Caco-2 (cell line): ENCODE measurements at regions not wholly inside any gene's neighbourhood (a gene's known extent, or its start where the extent isn't known, plus 50 kb on each side); places are given as distances from the start of the nearest gene placed in this dataset.

ENCODE experiments used
- BruUV-seq: library from RNA; stranded (reverse); fragments of 400-500 nt; replicated peaks from 2 replicates; lab custom pipeline; 2021; lab: Mats Ljungman, UMichigan
- CTCF ChIA-PET: fragments of 300-600 bp; sonication (Branson Sonifier 250); formaldehyde crosslinking; loops from one replicate; lab custom pipeline; 2022; ENCODE audit warnings: antibody characterized with exemption; lab: Charles Lee
- POLR2A ChIA-PET: fragments of 300-600 bp; sonication (Branson Sonifier 250); formaldehyde crosslinking; loops from one replicate; lab custom pipeline; 2022; ENCODE audit warnings: antibody characterized with exemption; lab: Charles Lee
- DNase-seq, 2 experiments: peaks; one replicate each; pipeline versions ENCODE4 v3.0.0 to v3.0.0-alpha.2; 2020 to 2022
- H3K27me3 ChIP-seq: replicated peaks from 2 replicates; pipeline ENCODE4 v1.6.0; 2011; ENCODE audit warnings: low read length; ENCODE audit not compliant: control insufficient read depth, insufficient read depth
- H3K36me3 ChIP-seq: 2 replicates; pipeline ENCODE4 v1.5.1; 2011; ENCODE audit warnings: low read length; ENCODE audit not compliant: control insufficient read depth, insufficient read depth
- H3K4me1 ChIP-seq: fragments of 250-450 bp; sonication (Bioruptor Pico); 2 replicates; pipeline ENCODE4 v1.5.1; 2020; ENCODE audit warnings: mild to moderate bottlenecking
- H3K4me3 ChIP-seq: 2 replicates; pipeline ENCODE4 v1.5.1; 2011; ENCODE audit warnings: low read depth, mild to moderate bottlenecking, control low read depth, low read length
- H3K9me3 ChIP-seq: fragments of 250-450 bp; sonication (Bioruptor Pico); 2 replicates; pipeline ENCODE4 v1.5.1; 2020; ENCODE audit warnings: mild to moderate bottlenecking, moderate library complexity
- H3K27ac Mint-ChIP-seq: one replicate; pipeline ENCODE4 v1.8.0; 2022; ENCODE audit warnings: mixed read lengths; ENCODE audit not compliant: unreplicated experiment
- H3K27me3 Mint-ChIP-seq: one replicate; pipeline ENCODE4 v1.8.0; 2022; ENCODE audit warnings: mixed read lengths; ENCODE audit not compliant: insufficient read depth, unreplicated experiment
- H3K36me3 Mint-ChIP-seq: one replicate; pipeline ENCODE4 v1.8.0; 2022; ENCODE audit warnings: mild to moderate bottlenecking, mixed read lengths; ENCODE audit not compliant: insufficient read depth, unreplicated experiment
- H3K4me1 Mint-ChIP-seq: one replicate; pipeline ENCODE4 v1.8.0; 2022; ENCODE audit warnings: low read depth, mixed read lengths; ENCODE audit not compliant: unreplicated experiment
- H3K4me3 Mint-ChIP-seq: one replicate; pipeline ENCODE4 v1.8.0; 2022; ENCODE audit warnings: mild to moderate bottlenecking, moderate library complexity, mixed read lengths; ENCODE audit not compliant: unreplicated experiment
- H3K9me3 Mint-ChIP-seq: one replicate; pipeline ENCODE4 v1.8.0; 2022; ENCODE audit warnings: mixed read lengths; ENCODE audit not compliant: unreplicated experiment
- intact Hi-C: fragments of 100-400 bp; cut with micrococcal nuclease; formaldehyde crosslinking; loops from one replicate; pipeline ENCODE4 v1.10.0; 2022; ENCODE audit not compliant: unreplicated experiment
- TF ChIP-seq, protein P1 (sequence below), 2 experiments: fragments of 200-600 bp in 1 of 2; IDR thresholded peaks; 1 replicate in 1 of 2; 2 replicates in 1 of 2; pipeline versions ENCODE4 v1.5.1 to v1.8.0; 2011 to 2022; ENCODE audit warnings: antibody characterized with exemption in 1 of 2, control low read depth in 1 of 2, inconsistent platforms in 1 of 2, low read depth in 1 of 2, low read length in 1 of 2, mild to moderate bottlenecking in 1 of 2, moderate library complexity in 1 of 2; ENCODE audit not compliant: insufficient read depth in 1 of 2, severe bottlenecking in 1 of 2, unreplicated experiment in 1 of 2

DNA sequence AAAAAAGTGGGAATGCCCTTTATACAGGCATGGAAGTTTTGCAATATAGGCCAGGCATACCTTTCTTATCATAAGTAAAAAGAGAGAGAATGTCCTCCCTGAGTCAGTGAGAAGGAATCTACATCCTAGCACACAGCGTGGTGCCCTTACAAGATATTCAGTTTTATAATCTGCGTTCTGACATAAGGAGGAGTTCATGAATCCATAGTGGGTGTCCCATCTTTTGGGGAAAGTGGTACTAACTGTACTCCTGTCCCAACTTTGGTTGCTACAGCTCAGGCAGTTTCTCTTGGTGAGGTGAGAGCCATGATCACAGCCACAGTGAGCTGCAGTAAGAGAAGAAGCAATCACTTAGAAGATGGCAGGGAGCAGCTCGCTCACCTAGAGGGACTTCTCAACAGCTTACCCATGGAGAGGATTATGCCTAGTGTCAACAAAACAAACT, 332.9 kb downstream of the BCAT1 start:
- DNase-seq = peak; percentile 74 to 77
- peak overlapping the region; percentile 87 for H3K27ac Mint-ChIP-seq
- Histone ChIP-seq H3K27me3 (no peaks in the 10 kb centered on the region), H3K4me1 (peaks cover 27% of the 10 kb centered on the region), H3K4me3 (peak overlapping the region; percentile 4), H3K9me3 (peaks cover 8% of the 10 kb centered on the region; the same call in 1 of the 2 replicates), H3K36me3 (no peaks in the 10 kb centered on the region)
- intact Hi-C loops = loop anchor here (1.0 to 5.0 kb wide), 4 partner anchors 53 to 161 kb away; no protein-coding TSS in a partner anchor
- TF ChIP-seq, protein P1, sequence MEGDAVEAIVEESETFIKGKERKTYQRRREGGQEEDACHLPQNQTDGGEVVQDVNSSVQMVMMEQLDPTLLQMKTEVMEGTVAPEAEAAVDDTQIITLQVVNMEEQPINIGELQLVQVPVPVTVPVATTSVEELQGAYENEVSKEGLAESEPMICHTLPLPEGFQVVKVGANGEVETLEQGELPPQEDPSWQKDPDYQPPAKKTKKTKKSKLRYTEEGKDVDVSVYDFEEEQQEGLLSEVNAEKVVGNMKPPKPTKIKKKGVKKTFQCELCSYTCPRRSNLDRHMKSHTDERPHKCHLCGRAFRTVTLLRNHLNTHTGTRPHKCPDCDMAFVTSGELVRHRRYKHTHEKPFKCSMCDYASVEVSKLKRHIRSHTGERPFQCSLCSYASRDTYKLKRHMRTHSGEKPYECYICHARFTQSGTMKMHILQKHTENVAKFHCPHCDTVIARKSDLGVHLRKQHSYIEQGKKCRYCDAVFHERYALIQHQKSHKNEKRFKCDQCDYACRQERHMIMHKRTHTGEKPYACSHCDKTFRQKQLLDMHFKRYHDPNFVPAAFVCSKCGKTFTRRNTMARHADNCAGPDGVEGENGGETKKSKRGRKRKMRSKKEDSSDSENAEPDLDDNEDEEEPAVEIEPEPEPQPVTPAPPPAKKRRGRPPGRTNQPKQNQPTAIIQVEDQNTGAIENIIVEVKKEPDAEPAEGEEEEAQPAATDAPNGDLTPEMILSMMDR (IDR thresholded peaks at IDR 0.05; ENCODE audit: insufficient read depth in 1 of 2, low read depth in 1 of 2, low read length in 1 of 2, severe bottlenecking in 1 of 2, unreplicated experiment in 1 of 2) = no peak
- BruUV-seq = no TSS peak
- POLR2A ChIA-PET = interaction anchor here (0.6 to 1.5 kb wide), 4 partner anchors 10 to 363 kb away, joined by 3 to 8 read pairs (median 3); no protein-coding TSS in a partner anchor
- CTCF ChIA-PET = interaction anchor here (1.0 kb wide), 2 partner anchors 10 to 163 kb away, joined by 3 to 4 read pairs; no protein-coding TSS in a partner anchor
- H3K4me1 Mint-ChIP-seq = peaks cover 31% of the 10 kb centered on the region
- peaks cover 28% of the 10 kb centered on the region for H3K9me3 Mint-ChIP-seq
- H3K36me3 Mint-ChIP-seq = peaks cover 2% of the 10 kb centered on the region
- H3K4me3 Mint-ChIP-seq = peak overlapping the region; percentile 65
- no peaks in the 10 kb centered on the region for H3K27me3 Mint-ChIP-seq

DNA sequence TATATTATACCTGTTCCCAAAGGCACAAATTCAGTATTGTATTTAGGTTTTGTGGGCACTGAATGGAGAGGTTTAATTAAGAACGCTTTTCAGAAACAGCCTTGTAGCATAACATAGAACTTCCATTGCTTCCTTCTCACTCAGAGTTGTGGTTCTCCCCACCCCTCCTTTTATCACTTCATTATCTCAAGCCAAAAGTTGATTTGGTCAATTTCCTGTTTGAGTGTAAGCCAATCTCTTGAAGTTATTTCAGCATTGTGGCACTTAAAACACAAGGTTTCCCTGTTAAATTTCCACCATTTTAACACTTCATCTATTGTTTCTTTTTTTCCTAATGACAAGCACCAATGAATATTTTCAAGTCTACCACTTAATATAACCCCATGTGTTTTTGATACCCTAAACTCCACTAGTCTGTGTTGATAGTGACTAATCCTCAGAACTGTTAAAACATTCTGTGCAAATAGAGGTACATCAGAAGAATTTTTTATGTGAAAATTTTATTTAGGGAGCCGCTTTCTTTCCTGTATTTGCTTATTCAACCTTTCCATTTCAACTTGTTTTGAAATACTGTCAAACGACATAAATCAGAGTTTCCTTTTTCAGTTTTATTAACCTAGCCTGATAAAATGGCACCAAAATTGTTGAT, 340.1 kb downstream of the BCAT1 start:
- TF ChIP-seq, protein P1 (IDR thresholded peaks at IDR 0.05; ENCODE audit: insufficient read depth in 1 of 2, low read depth in 1 of 2, low read length in 1 of 2, severe bottlenecking in 1 of 2, unreplicated experiment in 1 of 2) = no peak
- peaks cover 12% of the 10 kb centered on the region for H3K36me3 Mint-ChIP-seq
- Histone ChIP-seq H3K36me3 (no peaks in the 10 kb centered on the region), H3K4me1 (0 out of 2 replicates have a peak, but pooled peaks cover 7% of the 10 kb centered on the region), H3K9me3 (peaks cover 6% of the 10 kb centered on the region; the same call in 1 of the 2 replicates), H3K27me3 (no peaks in the 10 kb centered on the region), H3K4me3 (no peak overlapping the region)
- H3K27ac Mint-ChIP-seq = no peak overlapping the region
- ChIA-PET CTCF (no interaction called here), POLR2A (interaction anchor here (0.5 kb wide), 1 partner anchor 47 kb away, joined by 13 read pairs; no protein-coding TSS in a partner anchor)
- intact Hi-C loops = no loop called here
- H3K27me3 Mint-ChIP-seq = no peaks in the 10 kb centered on the region
- no TSS peak for BruUV-seq
- no peaks in the 10 kb centered on the region for H3K4me1 Mint-ChIP-seq
- DNase-seq = no peak
- H3K4me3 Mint-ChIP-seq = no peak overlapping the region
- peaks cover 33% of the 10 kb centered on the region for H3K9me3 Mint-ChIP-seq

DNA sequence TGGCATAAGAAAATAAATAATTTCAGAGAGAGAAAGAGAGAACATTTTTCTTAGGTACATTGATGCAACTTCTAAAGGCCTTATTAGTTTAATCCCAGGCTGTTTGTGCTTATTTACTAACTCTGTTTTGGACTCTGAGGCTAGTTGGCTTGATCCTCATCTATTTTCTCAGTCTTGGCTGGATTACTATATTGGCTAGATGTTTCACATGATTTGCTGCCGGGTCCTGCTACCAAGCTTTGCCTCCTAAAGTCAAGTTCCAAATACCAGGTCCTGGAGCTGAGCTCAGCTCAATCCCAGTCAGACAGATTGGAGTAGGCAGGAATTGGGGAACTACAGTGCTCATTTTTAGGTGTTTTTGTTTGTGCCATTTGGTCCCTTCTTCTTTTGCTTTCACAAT, 340.8 kb downstream of the BCAT1 start:
- Mint-ChIP-seq H3K4me1 (no peaks in the 10 kb centered on the region), H3K9me3 (peaks cover 26% of the 10 kb centered on the region), H3K27me3 (no peaks in the 10 kb centered on the region), H3K4me3 (no peak overlapping the region), H3K36me3 (peaks cover 12% of the 10 kb centered on the region), H3K27ac (no peak overlapping the region)
- BruUV-seq = no TSS peak
- intact Hi-C loops = no loop called here
- TF ChIP-seq, protein P1 (IDR thresholded peaks at IDR 0.05; ENCODE audit: insufficient read depth in 1 of 2, low read depth in 1 of 2, low read length in 1 of 2, severe bottlenecking in 1 of 2, unreplicated experiment in 1 of 2) = no peak
- H3K9me3 ChIP-seq = no peaks in the 10 kb centered on the region
- 0 out of 2 replicates have a peak, but pooled peaks cover 7% of the 10 kb centered on the region for H3K4me1 ChIP-seq
- ChIA-PET POLR2A (no interaction called here), CTCF (no interaction called here)
- no peaks in the 10 kb centered on the region for H3K27me3 ChIP-seq
- no peak overlapping the region for H3K4me3 ChIP-seq
- no peak for DNase-seq
- H3K36me3 ChIP-seq = no peaks in the 10 kb centered on the region
